Neural progenitor cell (in vitro differentiated cells): ENCODE measurements at regions not wholly inside any gene's neighbourhood (a gene's known extent, or its start where the extent isn't known, plus 50 kb on each side); places are given as distances from the start of the nearest gene placed in this dataset.

Experiments
- EZH2phosphoT487 ChIP-seq: fragments of 200-600 bp; sonication (generic); IDR thresholded peaks from 2 replicates; pipeline ENCODE4 v1.6.1; 2017; ENCODE audit warnings: antibody characterized with exemption
- TF ChIP-seq, protein P1 (sequence below): fragments of 200-600 bp; sonication (generic); IDR thresholded peaks from 2 replicates; pipeline ENCODE4 v1.5.1; 2017; ENCODE audit warnings: antibody characterized with exemption, mild to moderate bottlenecking

GRCh38 chr11:90496722-90497121 lies 273.9 kb upstream of the CHORDC1 start:
- TF ChIP-seq, protein P1, sequence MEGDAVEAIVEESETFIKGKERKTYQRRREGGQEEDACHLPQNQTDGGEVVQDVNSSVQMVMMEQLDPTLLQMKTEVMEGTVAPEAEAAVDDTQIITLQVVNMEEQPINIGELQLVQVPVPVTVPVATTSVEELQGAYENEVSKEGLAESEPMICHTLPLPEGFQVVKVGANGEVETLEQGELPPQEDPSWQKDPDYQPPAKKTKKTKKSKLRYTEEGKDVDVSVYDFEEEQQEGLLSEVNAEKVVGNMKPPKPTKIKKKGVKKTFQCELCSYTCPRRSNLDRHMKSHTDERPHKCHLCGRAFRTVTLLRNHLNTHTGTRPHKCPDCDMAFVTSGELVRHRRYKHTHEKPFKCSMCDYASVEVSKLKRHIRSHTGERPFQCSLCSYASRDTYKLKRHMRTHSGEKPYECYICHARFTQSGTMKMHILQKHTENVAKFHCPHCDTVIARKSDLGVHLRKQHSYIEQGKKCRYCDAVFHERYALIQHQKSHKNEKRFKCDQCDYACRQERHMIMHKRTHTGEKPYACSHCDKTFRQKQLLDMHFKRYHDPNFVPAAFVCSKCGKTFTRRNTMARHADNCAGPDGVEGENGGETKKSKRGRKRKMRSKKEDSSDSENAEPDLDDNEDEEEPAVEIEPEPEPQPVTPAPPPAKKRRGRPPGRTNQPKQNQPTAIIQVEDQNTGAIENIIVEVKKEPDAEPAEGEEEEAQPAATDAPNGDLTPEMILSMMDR: no peak
- no peak for TF ChIP-seq EZH2phosphoT487
